Bronchial epithelial cell (primary cell): ENCODE measurements at regions not wholly inside any gene's neighbourhood (a gene's known extent, or its start where the extent isn't known, plus 50 kb on each side); places are given as distances from the start of the nearest gene placed in this dataset.

Experiments used
- DNase-seq: peaks from one replicate; pipeline ENCODE4 v3.0.0-alpha.2; 2010; ENCODE audit warnings: low read depth
- FAIRE-seq: peaks from 2 replicates; lab custom pipeline; 2011; peaks lifted over from hg19 to GRCh38; lab: Jason Lieb, UNC
- H3K27me3 ChIP-seq: 2 replicates; pipeline ENCODE4 v1.5.1; 2011; ENCODE audit warnings: low read length; ENCODE audit not compliant: control insufficient read depth, insufficient read depth
- H3K36me3 ChIP-seq: 2 replicates; pipeline ENCODE4 v1.5.1; 2011; ENCODE audit warnings: low read length; ENCODE audit not compliant: control insufficient read depth, insufficient read depth
- H3K4me3 ChIP-seq: 2 replicates; pipeline ENCODE4 v1.5.1; 2011; ENCODE audit warnings: mild to moderate bottlenecking, low read depth, low read length, control low read depth
- CTCF ChIP-seq: IDR thresholded peaks from 2 replicates; pipeline ENCODE4 v1.5.1; 2011; ENCODE audit warnings: mild to moderate bottlenecking, moderate library complexity, low read length, control low read depth, inconsistent platforms; ENCODE audit not compliant: insufficient read depth, severe bottlenecking

DNA sequence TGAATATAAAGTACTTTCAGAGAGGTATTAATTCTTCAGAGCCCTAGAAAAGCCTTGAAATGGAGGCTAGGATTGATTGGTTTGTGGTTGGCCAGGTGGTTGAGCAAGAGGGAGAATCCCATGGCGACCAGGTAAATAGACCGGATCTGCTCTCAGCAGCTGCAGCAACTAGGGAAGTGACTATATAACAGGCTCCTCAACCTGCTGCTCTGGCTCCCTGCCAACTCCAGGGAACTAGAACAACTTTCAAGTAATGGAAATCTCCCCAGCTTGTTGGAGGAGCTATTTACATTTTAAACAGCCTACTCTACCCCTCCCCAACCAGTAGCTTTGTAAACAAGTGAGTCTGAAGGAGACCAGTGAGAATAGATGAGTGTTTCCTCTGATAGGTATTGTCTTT is 121.8 kb upstream of the CADM2 start:
- peak; percentile 9 for DNase-seq
- Histone ChIP-seq H3K36me3 (no peaks in the 10 kb centered on the region), H3K4me3 (no peak overlapping the region), H3K27me3 (no peaks in the 10 kb centered on the region)
- no peak for FAIRE-seq
- TF ChIP-seq CTCF: no peak

DNA sequence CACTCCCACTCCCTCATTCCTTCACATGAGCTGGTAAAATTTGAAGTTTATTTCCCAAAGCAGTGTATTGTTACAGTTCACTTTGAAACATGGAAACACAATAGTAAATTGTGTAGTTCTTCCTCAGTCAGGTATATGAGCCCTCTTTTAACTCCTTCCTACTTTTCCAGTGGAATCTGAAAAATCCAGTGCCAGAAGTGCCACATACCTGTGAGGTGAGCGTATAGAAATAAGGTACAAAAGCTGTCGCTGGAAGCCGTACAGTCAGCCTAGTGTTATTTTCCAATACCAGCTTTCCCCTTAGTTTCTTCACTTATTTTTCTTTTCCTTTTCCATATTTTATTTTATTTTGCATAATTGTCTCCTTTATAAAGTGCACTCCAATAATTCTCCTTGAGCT is 81.7 kb upstream of the CADM2 start:
- H3K36me3 ChIP-seq: no peaks in the 10 kb centered on the region
- FAIRE-seq: no peak
- TF ChIP-seq CTCF: no peak
- DNase-seq: no peak
- H3K27me3 ChIP-seq: no peaks in the 10 kb centered on the region
- no peak overlapping the region for H3K4me3 ChIP-seq

GRCh38 chr3:84881288-84881687 is 77.5 kb upstream of the CADM2 start:
- FAIRE-seq (no peak), DNase-seq (peak; percentile 13)
- H3K36me3 ChIP-seq: no peaks in the 10 kb centered on the region
- H3K27me3 ChIP-seq: no peaks in the 10 kb centered on the region
- H3K4me3 ChIP-seq: no peak overlapping the region
- no peak for TF ChIP-seq CTCF

- no peak for TF ChIP-seq CTCF
- DNase-seq (no peak), FAIRE-seq (no peak)
- no peaks in the 10 kb centered on the region for H3K36me3 ChIP-seq
- no peaks in the 10 kb centered on the region for H3K27me3 ChIP-seq
- H3K4me3 ChIP-seq: no peak overlapping the region
Measured at GRCh38 chr3:84885199-84885882, 73.4 kb upstream of the CADM2 start.

DNA sequence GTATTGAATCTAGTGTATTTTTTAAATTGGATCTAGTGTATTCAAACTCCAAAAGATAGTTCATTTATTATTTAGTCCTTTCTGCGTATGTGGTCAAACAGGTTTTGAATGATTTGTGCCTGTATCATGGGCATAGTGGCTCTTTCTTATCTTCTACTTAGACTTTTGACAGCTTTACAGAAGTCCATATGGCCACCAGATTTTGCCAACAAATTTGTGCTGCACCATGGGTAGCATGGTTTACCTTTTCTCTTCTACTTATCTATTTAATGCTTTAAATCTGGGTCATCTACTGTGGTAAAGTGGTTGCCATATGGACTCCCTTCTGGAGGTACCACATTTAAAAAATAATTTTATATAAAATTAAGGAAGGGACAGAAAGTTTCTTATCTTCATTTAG is 66.9 kb upstream of the CADM2 start:
- FAIRE-seq: no peak
- no peak for DNase-seq
- no peak for TF ChIP-seq CTCF

DNA sequence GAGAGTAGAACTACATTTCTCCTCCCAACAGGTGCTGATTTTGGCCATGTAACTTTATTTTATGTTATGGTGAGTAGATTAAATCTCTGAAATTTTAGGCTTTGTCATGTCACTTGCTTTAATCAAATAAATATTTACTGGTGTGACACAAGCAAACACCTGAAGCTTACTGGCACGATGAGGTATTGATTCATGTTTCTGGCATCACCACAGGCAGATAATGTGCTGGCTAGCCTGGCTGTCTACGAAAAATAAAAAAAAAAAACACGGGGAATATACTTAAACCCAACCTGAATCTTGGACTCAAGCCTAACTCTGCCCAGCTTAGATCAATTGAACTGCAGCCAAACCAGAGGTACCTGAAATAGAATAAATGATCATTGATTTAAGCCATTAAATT is 65.6 kb upstream of the CADM2 start:
- DNase-seq (no peak), FAIRE-seq (no peak)
- Histone ChIP-seq H3K27me3 (no peaks in the 10 kb centered on the region), H3K36me3 (no peaks in the 10 kb centered on the region), H3K4me3 (no peak overlapping the region)
- no peak for TF ChIP-seq CTCF

More for the DNA sequence above, 66.9 kb upstream of the CADM2 start:
- H3K27me3 ChIP-seq: no peaks in the 10 kb centered on the region
- no peak overlapping the region for H3K4me3 ChIP-seq
- H3K36me3 ChIP-seq: no peaks in the 10 kb centered on the region
